ENCODE measurements at regions not wholly inside any gene's neighbourhood (a gene's known extent, or its start where the extent isn't known, plus 50 kb on each side); places are given as distances from the start of the nearest gene placed in this dataset.

GRCh38 chr10:44619975-44620374, 235.1 kb upstream of the CXCL12 start:
- DNase-seq = no peak
- no peaks in the 10 kb centered on the region for H3K36me3 ChIP-seq
- H3K4me1 ChIP-seq = no peaks in the 10 kb centered on the region
- 69 to 83% (median 74%) methylated on average over 3 of the region's 3 CpGs for WGBS, 5 donors
- no peak overlapping the region for H3K27ac ChIP-seq
- no peak overlapping the region for H3K4me3 ChIP-seq
- H3K9me3 ChIP-seq = no peaks in the 10 kb centered on the region
- intact Hi-C loops (cut with DNase I; ENCODE audit: low total_unique reads) = no loop called here
- TF ChIP-seq POLR2AphosphoS5 (IDR thresholded peaks at IDR 0.05) (no peak), POLR2A (IDR thresholded peaks at IDR 0.05) (no peak), CTCF (IDR thresholded peaks at IDR 0.05 in 8 of 11, conservative IDR thresholded peaks at IDR 0.05 in 3 of 11) (no peak)
- H3K27me3 ChIP-seq (replicated peaks in 1 of 7) = no peaks in the 10 kb centered on the region

- H3K36me3 ChIP-seq = no peaks in the 10 kb centered on the region
- peaks cover 0 to 4% (median 0%) of the 10 kb centered on the region in 8 donors for H3K9me3 ChIP-seq
- TF ChIP-seq POLR2AphosphoS5 (IDR thresholded peaks at IDR 0.05) (no peak), CTCF (IDR thresholded peaks at IDR 0.05 in 8 of 11, conservative IDR thresholded peaks at IDR 0.05 in 3 of 11) (no peak), POLR2A (IDR thresholded peaks at IDR 0.05) (no peak)
- no peak for DNase-seq
- H3K27me3 ChIP-seq (replicated peaks in 1 of 7) = no peaks in the 10 kb centered on the region
- H3K4me1 ChIP-seq = no peaks in the 10 kb centered on the region
- H3K27ac ChIP-seq = no peak overlapping the region
- H3K4me3 ChIP-seq = no peak overlapping the region
- intact Hi-C loops (cut with DNase I; ENCODE audit: low total_unique reads) = no loop called here
- WGBS, 5 donors = 78 to 88% (median 84%) methylated on average over 6 of the region's 6 CpGs
Observed at GRCh38 chr10:44627591-44628354, 242.9 kb upstream of the CXCL12 start.

GRCh38 chr10:44628921-44629320, 244.0 kb upstream of the CXCL12 start:
- H3K9me3 ChIP-seq = peaks cover 0 to 9% (median 2%) of the 10 kb centered on the region in 8 donors
- H3K36me3 ChIP-seq = no peaks in the 10 kb centered on the region
- TF ChIP-seq POLR2A (IDR thresholded peaks at IDR 0.05) (no peak), POLR2AphosphoS5 (IDR thresholded peaks at IDR 0.05) (no peak), CTCF (IDR thresholded peaks at IDR 0.05 in 8 of 11, conservative IDR thresholded peaks at IDR 0.05 in 3 of 11) (no peak)
- WGBS, 5 donors = 7 to 17% (median 11%) methylated on average over 2 of the region's 2 CpGs
- intact Hi-C loops (cut with DNase I; ENCODE audit: low total_unique reads) = no loop called here
- H3K27me3 ChIP-seq (replicated peaks in 1 of 7) = no peaks in the 10 kb centered on the region
- DNase-seq = no peak
- no peaks in the 10 kb centered on the region for H3K4me1 ChIP-seq
- no peak overlapping the region for H3K27ac ChIP-seq
- H3K4me3 ChIP-seq = no peak overlapping the region

GRCh38 chr10:44635176-44635575, 250.3 kb upstream of the CXCL12 start:
- H3K36me3 ChIP-seq = no peaks in the 10 kb centered on the region
- intact Hi-C loops (cut with DNase I; ENCODE audit: low total_unique reads) = no loop called here
- H3K27me3 ChIP-seq (replicated peaks in 1 of 7) = peaks cover 0 to under 1% (median 0%) of the 10 kb centered on the region in 7 donors
- H3K4me1 ChIP-seq = no peaks in the 10 kb centered on the region
- H3K9me3 ChIP-seq = peaks cover 0 to 21% (median 6%) of the 10 kb centered on the region in 8 donors
- 83 to 100% (median 90%) methylated on average over 1 of the region's 1 CpG for WGBS, 5 donors
- no peak overlapping the region for H3K4me3 ChIP-seq
- no peak for DNase-seq
- H3K27ac ChIP-seq = no peak overlapping the region
- TF ChIP-seq POLR2A (IDR thresholded peaks at IDR 0.05) = no peak
- TF ChIP-seq CTCF (IDR thresholded peaks at IDR 0.05 in 8 of 11, conservative IDR thresholded peaks at IDR 0.05 in 3 of 11) = no peak
- TF ChIP-seq POLR2AphosphoS5 (IDR thresholded peaks at IDR 0.05) = no peak

Measured in spleen (tissue), 11 donors.